ELR (cell line): ENCODE measurements at regions not wholly inside any gene's neighbourhood (a gene's known extent, or its start where the extent isn't known, plus 50 kb on each side); places are given as distances from the start of the nearest gene placed in this dataset.
"Not testable (repeated sequence)": the region's sequence is repeated elsewhere in the genome, so short reads cannot be mapped to it uniquely, and the experiment has no call there.

Source experiments
- DNase-seq: peaks from one replicate; pipeline ENCODE4 v3.0.0-alpha.2; 2015; ENCODE audit warnings: low read depth

DNA sequence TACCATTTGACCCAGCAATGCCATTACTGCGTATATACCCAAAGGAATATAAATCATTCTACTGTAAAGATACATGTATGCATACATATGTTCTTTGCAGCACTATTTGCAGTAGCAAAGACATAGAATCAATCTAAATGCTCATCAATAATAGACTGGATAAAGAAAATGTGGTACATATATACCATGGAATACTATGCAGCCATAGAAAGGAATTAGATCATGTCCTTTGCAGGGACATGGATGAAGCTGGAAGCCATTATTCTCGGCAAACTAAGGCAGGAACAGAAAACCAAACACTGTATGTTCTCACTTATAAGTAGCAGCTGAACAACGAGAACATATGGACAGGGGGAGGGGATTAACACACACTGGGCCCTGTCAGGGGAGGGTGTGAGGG lies 54.8 kb upstream of the ZNF30 start:
- DNase-seq, result not testable (repeated sequence)

GRCh38 chr19:34867631-34868030 lies 59.1 kb upstream of the ZNF30 start:
- DNase-seq, result no peak

GRCh38 chr19:34865225-34865624 lies 61.5 kb upstream of the ZNF30 start:
- DNase-seq, result not testable (repeated sequence)

- not testable (repeated sequence) for DNase-seq
Observed at GRCh38 chr19:34859823-34860736, 66.6 kb upstream of the ZNF30 start.

GRCh38 chr19:34859325-34859724 lies 67.4 kb upstream of the ZNF30 start:
- DNase-seq, result not testable (repeated sequence)

DNA sequence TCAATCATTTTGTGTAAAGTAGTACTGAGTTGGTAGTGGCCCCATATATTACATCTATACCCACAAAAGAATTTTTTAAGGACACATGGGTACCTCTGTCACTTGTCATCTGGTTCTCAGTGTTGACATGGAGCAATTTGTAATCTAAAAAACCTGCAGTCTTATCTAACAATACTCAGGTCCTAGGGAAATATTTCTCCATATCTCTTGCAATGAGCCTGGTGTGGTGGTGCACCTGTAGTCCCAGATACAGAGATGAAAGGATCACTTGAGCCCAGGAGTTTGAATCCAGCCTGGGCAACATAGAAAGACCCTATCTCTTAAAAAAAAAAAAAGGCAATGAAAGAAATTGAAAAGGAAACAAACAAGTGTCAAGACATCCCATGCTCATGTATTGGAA lies 70.7 kb upstream of the ZNF30 start:
- DNase-seq, result no peak

DNA sequence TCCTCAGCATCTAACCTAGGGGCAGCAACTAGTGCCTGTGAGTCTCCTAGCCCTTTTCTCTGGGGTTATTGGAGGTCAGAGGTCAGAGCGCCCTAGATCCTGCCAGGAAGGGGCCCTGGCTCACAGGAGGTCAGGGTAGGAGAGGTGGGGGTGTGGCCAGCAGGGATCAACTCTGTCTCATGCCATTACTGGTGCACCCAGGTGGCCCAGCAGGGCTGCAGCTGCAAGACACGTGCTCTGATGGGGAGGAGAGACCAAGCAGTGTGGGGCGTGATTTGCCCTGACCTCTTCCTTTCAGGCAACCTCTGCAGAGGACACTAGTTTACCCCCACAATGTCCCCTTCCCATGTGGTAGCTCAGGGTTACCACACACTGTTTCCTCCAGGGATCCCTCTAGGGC lies 73.3 kb upstream of the ZNF30 start:
- DNase-seq, result no peak

DNA sequence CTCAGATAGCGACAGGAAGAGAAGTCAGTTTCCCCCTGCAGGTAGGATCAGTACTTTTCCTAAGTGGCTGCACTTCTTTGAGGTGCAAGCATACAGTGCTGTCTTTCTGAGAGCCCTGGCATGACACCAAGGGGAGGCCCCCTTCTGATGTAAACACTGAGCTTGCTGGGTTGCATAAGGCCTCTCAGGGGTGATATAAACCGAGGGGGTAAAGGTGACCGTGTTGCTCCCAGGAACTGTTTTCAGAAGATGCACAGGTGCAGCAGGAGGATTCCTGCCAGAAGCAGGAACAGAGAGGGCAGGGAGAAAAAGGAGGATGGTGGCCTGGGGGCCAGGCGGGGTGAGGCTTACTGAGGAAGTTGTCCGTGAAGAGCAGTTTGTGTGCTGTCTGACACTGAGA lies 74.0 kb upstream of the ZNF30 start:
- no peak for DNase-seq

DNA sequence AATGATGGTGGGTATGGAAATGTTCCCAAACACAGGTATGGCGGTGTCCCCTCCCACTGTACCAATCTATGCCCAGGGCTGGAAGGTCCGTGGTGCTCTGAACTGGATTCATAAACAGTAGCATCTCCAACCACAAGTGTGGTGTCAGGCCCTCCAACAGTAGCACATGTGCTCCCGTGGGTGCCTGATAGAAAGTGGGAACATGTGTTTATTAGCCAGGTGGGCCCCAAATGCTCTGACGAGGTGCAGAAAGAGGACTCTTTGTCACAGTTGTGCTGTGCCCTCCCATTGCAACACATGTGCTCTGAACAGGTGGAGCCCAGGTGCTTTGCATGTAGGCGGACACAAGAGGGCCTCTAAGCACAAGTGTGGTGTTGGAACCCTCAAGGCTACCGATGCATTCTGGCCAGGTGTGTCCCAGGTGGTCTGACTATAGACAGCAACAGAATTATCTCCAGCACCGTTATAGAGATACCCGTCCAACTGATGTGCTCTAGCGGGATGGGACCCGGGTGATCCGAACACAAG lies 75.4 kb upstream of the ZNF30 start:
- no peak for DNase-seq

- no peak for DNase-seq
Observed at GRCh38 chr19:34847393-34847792, 74.4 kb upstream of the ZNF599 start.

GRCh38 chr19:34844277-34844676 lies 71.3 kb upstream of the ZNF599 start:
- DNase-seq, result no peak

DNA sequence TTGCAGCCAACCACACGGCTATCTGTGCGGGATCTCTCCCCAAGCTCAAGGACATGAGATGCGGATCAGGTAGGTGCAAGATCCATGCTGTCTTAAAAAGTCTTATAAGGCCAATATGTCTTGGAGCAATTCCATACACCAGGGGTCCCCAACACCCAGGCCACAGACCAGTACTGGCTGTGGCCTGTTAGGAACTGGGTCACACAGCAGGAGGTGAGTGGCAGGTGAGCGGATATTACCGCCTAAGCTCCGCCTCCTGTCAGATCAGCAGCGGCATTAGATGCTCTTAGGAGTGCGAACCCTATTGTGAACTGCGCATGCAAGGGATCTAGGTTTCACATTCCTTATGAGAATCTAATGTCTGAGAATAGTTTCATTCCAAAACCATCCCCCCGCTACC lies 68.8 kb upstream of the ZNF599 start:
- no peak for DNase-seq

GRCh38 chr19:34838753-34839431 lies 65.9 kb upstream of the ZNF599 start:
- peak; percentile 22 for DNase-seq

DNA sequence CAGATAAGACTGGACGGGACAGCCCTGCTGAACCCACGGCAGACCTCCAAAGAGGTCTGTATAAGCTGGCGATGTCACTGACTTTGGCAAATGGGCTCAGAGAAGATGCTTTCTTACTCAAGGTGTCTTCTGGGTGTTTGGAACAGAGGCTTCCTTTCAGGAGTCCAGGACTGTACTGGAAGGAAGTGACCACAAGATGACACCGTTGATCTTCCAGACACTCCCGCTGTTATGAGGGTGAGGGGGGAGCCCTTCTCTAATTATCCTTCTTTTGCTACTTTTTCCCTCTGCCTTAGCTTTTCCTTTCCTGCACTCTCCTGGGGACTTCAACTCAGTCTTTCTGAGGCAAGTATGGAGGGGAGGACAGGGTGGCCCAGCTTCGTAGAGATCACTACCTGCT lies 65.2 kb upstream of the ZNF599 start:
- peak; percentile 50 for DNase-seq

GRCh38 chr19:34837262-34837661 lies 64.2 kb upstream of the ZNF599 start:
- DNase-seq, result no peak

DNA sequence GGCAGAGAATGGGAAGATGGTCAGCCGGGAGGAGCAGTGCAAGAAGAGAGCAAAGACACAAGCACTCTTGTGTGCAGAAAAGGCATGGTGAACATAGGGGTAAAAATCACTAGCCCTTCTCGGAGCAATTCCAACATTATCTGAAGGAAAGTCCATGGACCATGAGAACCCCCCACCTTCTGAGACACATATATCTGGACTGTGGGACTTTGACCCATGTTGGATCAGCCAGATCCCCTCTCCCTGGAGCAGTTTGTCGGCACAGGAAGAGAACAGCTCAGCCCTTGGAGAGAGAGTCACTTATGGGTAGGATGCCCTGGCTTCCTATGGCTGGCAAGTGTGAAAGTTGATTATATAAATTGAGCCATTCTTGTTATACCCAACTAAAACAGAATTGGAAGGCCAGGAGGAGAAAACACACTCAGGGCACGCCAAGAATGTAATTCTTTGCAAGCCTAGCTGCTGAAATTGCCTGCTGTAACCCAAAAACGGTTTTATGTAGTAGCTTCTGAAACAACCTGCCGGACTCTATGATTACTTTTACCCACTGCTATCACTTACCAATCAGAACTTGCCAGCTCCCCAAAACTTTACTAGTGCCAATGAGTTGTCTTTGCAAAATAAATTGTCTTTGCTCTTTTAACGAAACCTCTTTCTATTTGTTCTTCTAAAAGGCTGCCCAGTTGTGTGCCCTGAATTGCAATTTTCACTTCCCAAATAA lies 62.8 kb upstream of the ZNF599 start:
- no peak for DNase-seq

- no peak for DNase-seq
Observed at GRCh38 chr19:34834472-34835061, 61.6 kb upstream of the ZNF599 start.

DNA sequence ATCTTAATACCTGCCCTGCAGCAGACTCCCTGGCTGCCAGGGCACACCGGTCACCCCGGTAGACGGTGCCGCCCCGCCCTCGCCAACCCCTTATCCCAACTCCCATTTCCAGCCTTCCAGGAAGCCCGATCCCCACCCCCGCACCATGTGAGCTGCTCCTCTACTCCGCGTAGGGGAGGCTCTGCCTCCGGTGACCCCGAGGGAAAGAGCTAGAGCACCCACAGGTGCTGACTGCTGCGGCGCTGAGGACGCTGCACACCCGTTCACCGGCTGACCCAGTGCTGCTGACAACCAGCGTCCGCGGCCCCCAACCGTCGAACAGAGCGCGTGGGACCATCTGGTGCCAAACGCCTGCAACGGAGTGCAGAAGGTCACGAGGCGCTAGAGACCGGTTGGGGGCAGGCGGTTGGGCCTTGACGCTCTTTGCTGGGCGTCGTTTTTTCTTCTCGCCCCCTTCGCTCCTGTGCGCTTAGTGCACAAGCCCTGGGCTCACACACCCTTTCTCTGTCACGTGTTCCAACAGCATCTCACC lies 59.6 kb upstream of the ZNF599 start:
- DNase-seq, result no peak

- no peak for DNase-seq
Observed at GRCh38 chr19:34831714-34832113, 58.7 kb upstream of the ZNF599 start.

GRCh38 chr19:34828156-34828555 lies 55.1 kb upstream of the ZNF599 start:
- DNase-seq, result no peak

GRCh38 chr19:34825212-34825611 lies 52.2 kb upstream of the ZNF599 start:
- no peak for DNase-seq

DNA sequence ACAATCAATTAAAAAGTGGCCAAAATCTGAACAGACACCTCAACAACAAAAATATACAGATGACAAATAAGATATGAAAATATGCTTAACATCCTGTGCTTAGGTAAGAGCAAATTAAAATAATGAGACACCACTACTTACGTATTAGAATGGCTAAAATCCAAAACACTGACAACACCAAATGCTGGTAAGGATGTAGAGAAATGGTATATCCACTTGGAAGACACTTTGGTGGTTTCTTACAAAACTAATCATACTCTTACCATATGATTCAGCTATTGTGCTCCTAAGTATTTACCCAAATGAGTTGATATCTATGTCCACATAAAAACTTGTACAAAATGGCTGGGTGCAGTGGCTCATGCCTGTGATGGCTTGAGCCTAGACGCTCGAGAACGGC lies 51.7 kb upstream of the ZNF599 start:
- no peak for DNase-seq
